ENCODE measurements at regions not wholly inside any gene's neighbourhood (a gene's known extent, or its start where the extent isn't known, plus 50 kb on each side); places are given as distances from the start of the nearest gene placed in this dataset.

GRCh38 chr2:41621095-41621494 lies 426.7 kb upstream of the PKDCC start:
- DNase-seq = no peak

DNA sequence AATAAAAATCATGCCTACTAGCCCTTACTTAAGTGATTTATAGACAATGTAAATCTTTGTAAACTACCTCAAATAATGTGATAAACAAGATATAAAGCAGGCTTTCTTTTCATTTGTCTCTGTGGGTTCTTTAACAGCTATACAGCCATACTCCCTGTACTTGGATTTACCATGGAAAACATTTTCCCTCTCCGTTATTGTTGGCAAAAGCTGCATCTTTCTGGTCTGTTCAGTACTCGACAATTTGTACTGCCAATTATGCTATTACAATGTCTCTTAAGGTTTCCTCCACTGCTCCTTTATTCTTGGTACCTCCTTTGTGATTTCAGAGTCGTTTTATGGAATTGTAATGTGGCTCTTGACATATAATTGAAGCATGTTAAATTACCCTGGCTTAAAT lies 426.3 kb upstream of the PKDCC start:
- DNase-seq = no peak

- DNase-seq = no peak
These were observed 425.5 kb upstream of the PKDCC start for GRCh38 chr2:41622301-41622700.

DNA sequence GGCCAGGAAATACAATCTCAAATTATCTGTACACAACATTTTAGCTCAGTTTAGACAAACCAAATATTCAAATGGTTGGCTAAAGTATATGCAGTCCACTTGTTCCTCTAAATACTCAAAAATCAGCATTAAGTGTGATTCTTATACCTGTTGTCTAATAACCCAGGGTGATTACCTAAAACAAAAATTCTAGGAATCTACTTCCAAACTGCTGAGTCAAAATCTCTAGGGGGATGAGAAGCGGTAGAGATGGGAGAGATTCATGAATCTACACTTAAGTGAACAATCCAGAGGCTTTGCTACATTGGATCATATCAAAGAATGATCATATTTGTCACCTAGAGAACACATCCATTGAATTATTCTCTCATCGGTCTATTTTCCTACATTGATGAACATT lies 420.9 kb upstream of the PKDCC start:
- no peak for DNase-seq

- DNase-seq = no peak
These were observed 413.1 kb upstream of the PKDCC start for GRCh38 chr2:41634686-41635085.

DNA sequence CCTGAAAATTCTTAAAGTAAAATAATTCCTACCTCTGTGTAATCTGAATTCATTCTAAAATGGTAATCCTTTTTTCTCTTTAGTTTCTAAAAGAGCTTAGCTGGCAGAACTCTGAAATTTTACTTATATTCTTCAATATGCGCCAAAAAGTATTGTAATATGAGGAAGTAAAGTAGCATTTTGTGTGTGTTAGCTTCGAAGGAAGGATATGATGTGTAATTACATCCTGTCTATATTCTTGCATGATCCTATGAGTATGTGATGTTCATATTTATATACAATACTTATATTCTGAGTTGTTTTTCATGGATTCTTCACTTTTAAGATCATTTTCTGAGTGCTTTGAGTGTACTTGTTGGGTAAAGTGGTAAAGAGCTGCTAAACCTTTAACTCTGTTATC lies 402.9 kb upstream of the PKDCC start:
- no peak for DNase-seq

DNA sequence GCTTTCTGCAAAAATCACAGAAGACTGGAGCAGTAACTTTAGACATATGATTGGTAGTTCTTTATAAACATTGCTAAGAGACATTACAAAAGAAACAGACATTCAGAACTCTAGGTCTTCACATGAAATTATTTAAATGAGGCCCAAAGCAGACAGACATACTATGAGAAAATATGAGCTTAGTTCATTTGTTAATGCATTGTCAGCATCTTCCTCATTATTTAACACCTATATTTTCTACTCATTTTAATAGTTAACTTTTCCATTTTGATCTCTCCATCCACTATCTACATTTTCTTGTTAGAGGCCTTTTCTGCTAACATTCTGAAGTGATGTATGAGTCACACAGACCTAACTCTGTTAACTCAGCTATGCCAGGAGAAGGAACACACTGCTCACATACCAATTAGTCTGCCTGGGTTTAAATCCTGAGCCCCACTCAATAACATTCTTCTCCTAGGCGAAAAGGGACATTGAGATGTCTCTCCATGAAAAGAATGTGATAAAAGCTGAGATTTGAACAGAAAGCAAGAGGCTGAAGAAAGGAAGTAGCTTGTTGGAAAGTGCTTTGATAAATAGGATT lies 400.3 kb upstream of the PKDCC start:
- no peak for DNase-seq

DNA sequence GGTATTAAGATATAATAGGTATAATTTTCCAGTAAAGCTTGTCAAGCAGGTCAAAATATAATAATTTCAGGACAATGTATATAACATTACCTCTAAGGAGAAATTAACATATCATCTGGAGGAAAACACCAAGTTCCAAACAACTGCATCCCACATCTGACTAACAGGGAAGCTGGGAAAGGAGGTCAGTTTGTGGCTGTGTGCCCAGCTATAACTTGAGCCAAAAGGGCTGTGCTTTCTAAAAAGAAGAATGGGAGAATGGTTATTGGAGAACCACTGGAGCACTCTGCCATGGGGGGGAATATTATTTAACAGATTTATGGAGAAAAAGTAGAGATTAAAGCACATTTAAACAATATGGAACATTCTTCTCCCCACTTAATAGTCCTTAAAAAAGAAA lies 390.6 kb upstream of the PKDCC start:
- no peak for DNase-seq

DNA sequence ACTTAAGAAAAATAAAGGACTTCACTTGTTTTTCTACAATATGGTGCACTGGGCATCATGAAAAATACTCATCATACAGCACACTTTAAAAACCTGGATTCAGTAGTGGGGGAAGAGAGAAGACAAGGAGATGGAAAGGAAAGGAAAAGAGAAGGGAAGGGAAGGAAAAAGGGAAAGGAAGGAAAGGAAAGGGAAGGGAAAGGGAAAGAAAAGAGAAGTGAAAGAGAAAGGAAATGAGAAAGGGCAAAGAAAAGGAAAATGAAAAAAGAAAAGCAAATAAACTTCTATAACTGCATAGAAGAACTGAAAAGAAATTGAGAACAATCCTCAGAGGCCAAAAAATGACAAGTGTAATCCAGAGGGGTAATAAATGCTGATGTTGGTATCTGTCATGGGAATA lies 388.1 kb upstream of the PKDCC start:
- no peak for DNase-seq

- DNase-seq = no peak
These were observed 385.4 kb upstream of the PKDCC start for GRCh38 chr2:41662461-41662860.

- no peak for DNase-seq
These were observed 384.8 kb upstream of the PKDCC start for GRCh38 chr2:41663056-41663455.

DNA sequence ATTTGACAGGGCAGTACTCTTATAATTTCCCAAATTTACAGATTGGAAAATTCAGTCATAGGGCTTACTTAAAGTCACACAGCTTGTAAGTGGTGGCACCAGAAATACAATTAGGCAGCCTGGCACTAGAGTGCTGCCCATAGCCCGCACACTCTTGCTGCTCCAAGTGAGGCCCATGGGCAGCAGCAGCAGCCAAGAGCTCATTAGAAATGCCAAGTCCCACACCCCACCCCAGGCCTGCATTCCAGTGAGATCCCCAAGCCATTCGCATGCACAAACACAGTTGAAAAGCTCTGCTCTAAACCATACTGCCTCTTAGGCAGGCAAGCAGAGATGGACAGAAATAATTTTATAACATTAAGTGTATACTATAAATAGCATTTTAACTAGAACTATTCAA lies 379.3 kb upstream of the PKDCC start:
- DNase-seq = no peak

- no peak for DNase-seq
These were observed 369.2 kb upstream of the PKDCC start for GRCh38 chr2:41678639-41679038.

DNA sequence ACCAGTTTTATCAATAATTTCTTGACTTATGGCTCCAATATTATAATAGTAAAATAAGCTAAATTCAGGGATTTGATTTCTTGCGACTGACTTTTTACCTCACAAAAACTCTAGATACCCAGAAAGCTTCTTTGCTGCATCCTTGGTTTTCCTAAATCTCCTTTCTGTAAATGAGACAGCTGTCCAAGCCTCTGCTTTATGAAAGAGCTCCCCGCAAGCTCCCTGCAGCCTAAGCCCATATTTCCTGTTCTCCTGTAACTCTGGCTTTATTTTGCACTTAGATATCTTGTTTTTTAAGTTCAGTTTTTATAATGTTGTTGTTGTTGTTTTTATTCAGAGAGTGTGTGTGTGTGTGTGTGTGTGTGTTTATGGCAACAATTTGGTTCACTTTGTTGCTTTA lies 361.7 kb upstream of the PKDCC start:
- DNase-seq = no peak

GRCh38 chr2:41691561-41691960 lies 356.3 kb upstream of the PKDCC start:
- DNase-seq = no peak

GRCh38 chr2:41694536-41695049 lies 353.2 kb upstream of the PKDCC start:
- DNase-seq = no peak

DNA sequence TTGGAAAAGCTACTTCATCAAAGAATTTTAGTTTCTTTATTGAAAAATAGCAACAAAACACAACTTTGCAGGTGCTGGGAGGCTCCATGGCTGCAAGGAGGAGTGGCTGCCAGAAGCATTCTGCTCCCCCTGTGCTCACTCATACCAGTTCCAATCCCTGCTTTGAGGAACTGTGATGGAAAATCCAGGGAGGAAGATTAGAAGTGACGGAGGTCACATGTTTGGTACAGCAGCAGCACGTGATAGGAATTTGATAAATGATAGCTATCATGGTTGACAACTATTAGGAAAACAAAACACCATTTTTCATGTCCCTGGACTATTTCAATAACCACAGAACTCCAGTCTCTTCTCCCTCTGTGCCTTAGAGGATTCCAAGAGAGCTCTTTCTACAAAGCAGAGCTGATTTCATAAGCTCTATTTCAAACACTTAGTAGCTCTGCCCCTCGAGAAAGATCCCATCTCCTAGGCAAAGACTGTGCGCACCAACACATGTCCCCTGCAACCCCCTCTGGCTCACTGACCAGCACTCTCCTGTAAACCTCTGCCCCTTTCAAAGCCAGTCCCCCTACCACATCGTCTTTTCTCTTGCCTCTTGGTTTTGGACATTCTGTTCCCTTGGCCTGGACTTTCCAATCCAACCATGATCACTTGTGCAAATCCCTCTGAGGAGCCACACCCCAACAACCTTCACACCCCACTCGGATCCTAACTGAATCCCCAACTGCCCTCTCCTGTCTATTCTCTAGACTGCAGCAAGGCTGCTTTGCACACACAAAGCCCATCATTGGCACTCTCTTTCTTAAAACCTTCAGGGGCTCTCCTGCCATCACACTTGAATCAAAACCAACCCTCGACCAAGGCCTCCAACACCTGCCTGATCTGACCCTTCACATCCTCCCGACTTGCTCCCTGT lies 352.4 kb upstream of the PKDCC start:
- DNase-seq = no peak

- no peak for DNase-seq
These were observed 350.4 kb upstream of the PKDCC start for GRCh38 chr2:41697389-41697788.

GRCh38 chr2:41698678-41699422 lies 349.0 kb upstream of the PKDCC start:
- no peak for DNase-seq

DNA sequence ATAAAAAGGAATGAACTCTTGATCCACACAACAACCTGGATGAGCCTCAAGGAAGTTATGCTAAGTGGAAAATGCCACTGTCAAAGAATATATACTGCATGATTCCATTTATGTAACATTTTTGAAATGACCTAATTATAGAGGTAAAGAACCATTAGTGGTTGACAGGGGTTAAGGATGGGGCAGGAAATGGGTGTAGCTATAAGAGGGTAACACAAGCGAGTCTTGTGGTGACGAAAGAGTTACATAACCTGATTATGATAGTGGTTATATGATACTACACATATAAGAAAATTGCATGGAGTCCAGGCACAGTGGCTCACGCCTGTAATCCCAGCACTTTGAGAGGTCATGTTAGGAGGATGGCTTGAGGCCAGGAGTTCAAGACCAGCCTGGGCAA lies 346.6 kb upstream of the PKDCC start:
- no peak for DNase-seq

- DNase-seq = no peak
These were observed 344.7 kb upstream of the PKDCC start for GRCh38 chr2:41703123-41703522.

- no peak for DNase-seq
These were observed 342.2 kb upstream of the PKDCC start for GRCh38 chr2:41705634-41706033.

- DNase-seq = no peak
These were observed 341.5 kb upstream of the PKDCC start for GRCh38 chr2:41706286-41706685.
